Transverse colon (tissue), 4 donors: ENCODE measurements at regions not wholly inside any gene's neighbourhood (a gene's known extent, or its start where the extent isn't known, plus 50 kb on each side); places are given as distances from the start of the nearest gene placed in this dataset.

Experiments
- DNase-seq: peaks from one replicate; pipeline ENCODE4 v3.0.0-alpha.2; 2019
- H3K27ac ChIP-seq, 4 donors: fragments of 200-600 bp; sonication (generic); 2 replicates each; pipeline ENCODE4 v1.5.1; 2016 to 2018; ENCODE audit warnings: inconsistent platforms in 4 of 4
- H3K27me3 ChIP-seq: fragments of 200-600 bp; sonication (generic); 2 replicates; pipeline ENCODE4 v1.5.1; 2017; ENCODE audit warnings: inconsistent platforms
- H3K36me3 ChIP-seq, 4 donors: fragments of 200-600 bp; sonication (generic); 2 replicates each; pipeline ENCODE4 v1.5.1; 2017 to 2019; ENCODE audit warnings: inconsistent platforms in 4 of 4
- H3K4me1 ChIP-seq, 4 donors: fragments of 200-600 bp; sonication (generic); 2 replicates each; pipeline ENCODE4 v1.5.1; 2017 to 2020; ENCODE audit warnings: inconsistent platforms in 4 of 4
- H3K4me3 ChIP-seq, 4 donors: fragments of 200-600 bp; sonication (generic); 1 replicate in 1 of 4; 2 replicates in 3 of 4; pipeline versions ENCODE4 v1.5.1 to v1.6.1; 2017 to 2019; ENCODE audit warnings: inconsistent platforms in 4 of 4
- H3K9me3 ChIP-seq, 2 donors: fragments of 200-600 bp; sonication (generic); 2 replicates each; pipeline ENCODE4 v1.5.1; 2017 to 2019; ENCODE audit warnings: inconsistent platforms in 2 of 2
- EP300 ChIP-seq: sonication (generic); formaldehyde crosslinking; IDR thresholded peaks from one replicate; pipeline ENCODE4 v1.6.1; 2017; ENCODE audit warnings: antibody characterized with exemption, low read depth
- POLR2A ChIP-seq: fragments of 450-650 bp; IDR thresholded peaks from one replicate; pipeline ENCODE4 v1.6.1; 2016; ENCODE audit warnings: antibody characterized with exemption, mild to moderate bottlenecking, moderate library complexity
- POLR2AphosphoS5 ChIP-seq, 3 donors: sonication (generic); formaldehyde crosslinking; IDR thresholded peaks; one replicate each; pipeline ENCODE4 v1.6.1; 2016; ENCODE audit warnings: antibody characterized with exemption in 3 of 3
- WGBS, 2 donors: methylation state at CpG; one replicate each; pipeline ENCODE4 v1.1.5; 2018; ENCODE audit warnings: low coverage in 1 of 2; 5-methylcytosine and 5-hydroxymethylcytosine counted together
- in situ Hi-C, 4 donors: fragments of 200-750 bp; cut with MboI; loops; one replicate each; pipeline versions ENCODE4 v1.15.0 to v1.15.1; 2017; ENCODE audit warnings: low sequenced_read_pairs in 3 of 4, low pct_ligation_motif_present in 1 of 4, low pct_unique_long_range_greater_than_20kb in 1 of 4
- intact Hi-C: fragments of 100-400 bp; cut with DNase I; formaldehyde crosslinking; loops from one replicate; pipeline ENCODE4 v1.15.1; 2023; ENCODE audit warnings: low total_unique reads
- TF ChIP-seq, protein P1 (sequence below), 5 experiments: fragments of 200-600 bp in 3 of 5; fragments of 450-650 bp in 2 of 5; sonication (generic) in 3 of 5; IDR thresholded peaks; 1 replicate in 2 of 5; 2 replicates in 3 of 5; pipeline ENCODE4 v1.5.1; 2016 to 2017; ENCODE audit warnings: antibody characterized with exemption in 5 of 5, inconsistent platforms in 3 of 5, mild to moderate bottlenecking in 2 of 5, moderate library complexity in 1 of 5

DNA sequence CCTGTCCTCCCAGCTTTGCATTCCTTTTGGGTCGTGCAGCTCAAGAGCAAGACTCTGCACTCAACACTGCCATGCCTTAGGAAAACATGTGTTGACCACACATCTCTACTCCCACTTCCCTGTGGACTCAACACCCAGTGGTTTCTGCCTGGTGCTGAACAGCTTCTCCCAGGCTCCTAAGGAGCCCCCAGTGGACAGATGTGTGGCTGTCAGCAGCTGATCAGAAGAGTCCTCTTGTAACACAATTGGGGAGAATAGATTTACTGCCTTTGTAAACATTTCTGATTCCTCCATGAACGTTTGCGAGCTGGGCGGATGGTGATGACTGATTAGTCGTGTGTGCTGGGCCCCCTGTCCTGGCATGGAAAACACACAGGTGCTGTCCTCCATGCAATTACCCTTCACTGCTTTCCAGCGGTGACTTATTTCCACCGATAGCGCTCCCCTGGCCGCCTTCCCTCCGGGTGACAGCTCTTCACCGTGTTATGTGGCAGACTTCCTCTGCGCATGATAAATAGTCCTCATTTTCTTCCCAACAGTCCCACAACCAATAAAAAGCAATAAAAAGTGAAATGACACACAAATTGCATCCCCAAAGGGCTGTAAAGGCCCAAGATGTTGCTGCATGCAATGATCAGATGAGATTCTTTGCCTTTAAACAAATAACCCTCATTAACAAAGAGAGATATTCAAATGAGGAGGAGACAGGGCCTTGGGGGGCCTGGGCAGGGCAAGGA, 249.4 kb upstream of the AJAP1 start:
- DNase-seq, result no peak
- no peaks in the 10 kb centered on the region for H3K27me3 ChIP-seq
- H3K4me3 ChIP-seq, result no peak overlapping the region
- H3K27ac ChIP-seq, result no peak overlapping the region
- no peaks in the 10 kb centered on the region for H3K36me3 ChIP-seq
- no peaks in the 10 kb centered on the region for H3K9me3 ChIP-seq
- H3K4me1 ChIP-seq, result no peaks in the 10 kb centered on the region
- in situ Hi-C loops (no loop called here), intact Hi-C loops (no loop called here)
- 0 to 45% methylated on average over 1 to 12 of the region's 12 CpGs for WGBS, 2 donors
- TF ChIP-seq EP300, result no peak

DNA sequence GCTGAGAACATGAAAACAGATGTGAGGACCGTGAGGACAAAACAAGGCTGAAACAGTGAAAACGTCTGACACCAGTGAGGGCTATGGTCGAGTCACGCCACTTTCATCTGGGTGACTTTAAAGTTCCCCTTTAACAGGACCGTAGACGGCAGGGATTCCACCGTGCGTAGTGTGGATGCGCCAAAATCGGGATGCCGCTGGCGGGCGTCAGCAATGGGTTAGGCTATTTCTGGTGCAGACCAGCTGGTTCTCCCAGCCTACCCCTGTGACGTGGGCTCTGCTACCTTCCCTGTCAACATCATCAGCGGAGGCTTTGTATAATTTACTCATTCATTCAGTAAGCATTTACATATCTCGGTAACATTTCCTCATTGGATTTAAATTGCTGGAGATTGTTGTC, 246.6 kb upstream of the AJAP1 start:
- WGBS, 2 donors, result 55 to 86% methylated on average over 7 to 16 of the region's 16 CpGs
- Histone ChIP-seq H3K27ac (no peak overlapping the region), H3K36me3 (no peaks in the 10 kb centered on the region), H3K27me3 (no peaks in the 10 kb centered on the region), H3K4me1 (no peaks in the 10 kb centered on the region), H3K4me3 (no peak overlapping the region), H3K9me3 (no peaks in the 10 kb centered on the region)
- intact Hi-C loops (no loop called here), in situ Hi-C loops (no loop called here)
- no peak for DNase-seq
- TF ChIP-seq EP300, result no peak
- TF ChIP-seq, protein P1, sequence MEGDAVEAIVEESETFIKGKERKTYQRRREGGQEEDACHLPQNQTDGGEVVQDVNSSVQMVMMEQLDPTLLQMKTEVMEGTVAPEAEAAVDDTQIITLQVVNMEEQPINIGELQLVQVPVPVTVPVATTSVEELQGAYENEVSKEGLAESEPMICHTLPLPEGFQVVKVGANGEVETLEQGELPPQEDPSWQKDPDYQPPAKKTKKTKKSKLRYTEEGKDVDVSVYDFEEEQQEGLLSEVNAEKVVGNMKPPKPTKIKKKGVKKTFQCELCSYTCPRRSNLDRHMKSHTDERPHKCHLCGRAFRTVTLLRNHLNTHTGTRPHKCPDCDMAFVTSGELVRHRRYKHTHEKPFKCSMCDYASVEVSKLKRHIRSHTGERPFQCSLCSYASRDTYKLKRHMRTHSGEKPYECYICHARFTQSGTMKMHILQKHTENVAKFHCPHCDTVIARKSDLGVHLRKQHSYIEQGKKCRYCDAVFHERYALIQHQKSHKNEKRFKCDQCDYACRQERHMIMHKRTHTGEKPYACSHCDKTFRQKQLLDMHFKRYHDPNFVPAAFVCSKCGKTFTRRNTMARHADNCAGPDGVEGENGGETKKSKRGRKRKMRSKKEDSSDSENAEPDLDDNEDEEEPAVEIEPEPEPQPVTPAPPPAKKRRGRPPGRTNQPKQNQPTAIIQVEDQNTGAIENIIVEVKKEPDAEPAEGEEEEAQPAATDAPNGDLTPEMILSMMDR (IDR thresholded peaks at IDR 0.05), result no peak
- no peak for TF ChIP-seq POLR2AphosphoS5 (IDR thresholded peaks at IDR 0.05)
- no peak for TF ChIP-seq POLR2A

- 74% methylated on average over 4 of the region's 4 CpGs; no CpG with 5 or more reads in 1 of the 2 donors for WGBS, 2 donors
- Histone ChIP-seq H3K36me3 (no peaks in the 10 kb centered on the region), H3K9me3 (no peaks in the 10 kb centered on the region), H3K4me1 (no peaks in the 10 kb centered on the region), H3K4me3 (no peak overlapping the region), H3K27me3 (no peaks in the 10 kb centered on the region), H3K27ac (no peak overlapping the region)
- in situ Hi-C loops, result no loop called here
- intact Hi-C loops, result no loop called here
- TF ChIP-seq POLR2A (no peak), POLR2AphosphoS5 (IDR thresholded peaks at IDR 0.05) (no peak), EP300 (no peak)
- TF ChIP-seq, protein P1 (IDR thresholded peaks at IDR 0.05), result no peak
- no peak for DNase-seq
Measured at GRCh38 chr1:4408380-4408779, 246.0 kb upstream of the AJAP1 start.

- Histone ChIP-seq H3K36me3 (no peaks in the 10 kb centered on the region), H3K27me3 (no peaks in the 10 kb centered on the region), H3K9me3 (peaks cover 0 to 4% of the 10 kb centered on the region in 2 donors), H3K4me3 (no peak overlapping the region), H3K27ac (no peak overlapping the region), H3K4me1 (no peaks in the 10 kb centered on the region)
- TF ChIP-seq POLR2AphosphoS5 (IDR thresholded peaks at IDR 0.05), result no peak
- no peak for TF ChIP-seq EP300
- TF ChIP-seq POLR2A, result no peak
- TF ChIP-seq, protein P1 (IDR thresholded peaks at IDR 0.05), result no peak
- intact Hi-C loops (no loop called here), in situ Hi-C loops (no loop called here)
- WGBS, 2 donors, result 88 to 93% methylated on average over 9 to 15 of the region's 15 CpGs
- DNase-seq, result no peak
Measured at GRCh38 chr1:4411862-4412261, 242.5 kb upstream of the AJAP1 start.

GRCh38 chr1:4415476-4415875, 238.9 kb upstream of the AJAP1 start:
- in situ Hi-C loops, result no loop called here
- intact Hi-C loops, result no loop called here
- H3K36me3 ChIP-seq, result no peaks in the 10 kb centered on the region
- no peaks in the 10 kb centered on the region for H3K27me3 ChIP-seq
- H3K9me3 ChIP-seq, result peaks cover 4% of the 10 kb centered on the region in 2 donors
- TF ChIP-seq, protein P1 (IDR thresholded peaks at IDR 0.05), result no peak
- TF ChIP-seq POLR2AphosphoS5 (IDR thresholded peaks at IDR 0.05) (no peak), POLR2A (no peak), EP300 (no peak)
- no peak for DNase-seq
- no peaks in the 10 kb centered on the region for H3K4me1 ChIP-seq
- H3K27ac ChIP-seq, result no peak overlapping the region
- no peak overlapping the region for H3K4me3 ChIP-seq
- 76 to 92% methylated on average over 4 to 5 of the region's 5 CpGs for WGBS, 2 donors
